Parathyroid adenoma (tissue), 2 donors: ENCODE measurements at regions not wholly inside any gene's neighbourhood (a gene's known extent, or its start where the extent isn't known, plus 50 kb on each side); places are given as distances from the start of the nearest gene placed in this dataset.

Experiments
- H2AFZ ChIP-seq: fragments of 300-600 bp; sonication (generic); one replicate; pipeline ENCODE4 v1.7.0; 2017; ENCODE audit warnings: antibody characterized with exemption, mild to moderate bottlenecking
- H3K27ac ChIP-seq: fragments of 300-600 bp; sonication (generic); one replicate; pipeline ENCODE4 v1.7.0; 2017
- H3K27me3 ChIP-seq: fragments of 300-600 bp; sonication (generic); one replicate; pipeline ENCODE4 v1.7.0; 2017; ENCODE audit warnings: low read length; ENCODE audit not compliant: control insufficient read depth, insufficient read depth
- H3K36me3 ChIP-seq: fragments of 300-600 bp; sonication (generic); one replicate; pipeline ENCODE4 v1.7.0; 2017; ENCODE audit warnings: low read length; ENCODE audit not compliant: control insufficient read depth, insufficient read depth
- H3K4me1 ChIP-seq: fragments of 300-600 bp; sonication (generic); one replicate; pipeline ENCODE4 v1.7.0; 2017; ENCODE audit warnings: control low read depth
- H3K4me2 ChIP-seq: fragments of 300-600 bp; sonication (generic); one replicate; pipeline ENCODE4 v1.7.0; 2017; ENCODE audit warnings: low read length
- H3K4me3 ChIP-seq: fragments of 300-600 bp; sonication (generic); one replicate; pipeline ENCODE4 v1.7.0; 2017; ENCODE audit warnings: low read depth, low read length
- H3K79me2 ChIP-seq: fragments of 300-600 bp; sonication (generic); one replicate; pipeline ENCODE4 v1.7.0; 2017; ENCODE audit warnings: control low read depth
- H3K9ac ChIP-seq: fragments of 300-600 bp; sonication (generic); one replicate; pipeline ENCODE4 v1.7.0; 2017; ENCODE audit warnings: mild to moderate bottlenecking
- H3K9me3 ChIP-seq: fragments of 300-600 bp; sonication (generic); one replicate; pipeline ENCODE4 v1.7.0; 2017; ENCODE audit warnings: low read length; ENCODE audit not compliant: control insufficient read depth
- CTCF ChIP-seq: fragments of 300-600 bp; sonication (generic); IDR thresholded peaks from one replicate; pipeline ENCODE4 v1.7.0; 2017; ENCODE audit warnings: antibody characterized with exemption, mild to moderate bottlenecking
- donor health status: primary hyperparathyroidism.

GRCh38 chr10:8725343-8725742, 670.9 kb downstream of the GATA3 start:
- H3K27me3 ChIP-seq = no peaks in the 10 kb centered on the region
- no peak overlapping the region for H2AFZ ChIP-seq
- H3K4me3 ChIP-seq = no peak overlapping the region
- no peak overlapping the region for H3K27ac ChIP-seq
- no peak for TF ChIP-seq CTCF
- H3K79me2 ChIP-seq = no peaks in the 10 kb centered on the region
- no peak overlapping the region for H3K4me2 ChIP-seq
- H3K9me3 ChIP-seq = no peaks in the 10 kb centered on the region
- no peaks in the 10 kb centered on the region for H3K4me1 ChIP-seq
- H3K9ac ChIP-seq = no peak overlapping the region
- H3K36me3 ChIP-seq = no peaks in the 10 kb centered on the region

- Histone ChIP-seq H3K27me3 (no peaks in the 10 kb centered on the region), H3K36me3 (no peaks in the 10 kb centered on the region), H2AFZ (no peak overlapping the region), H3K9me3 (no peaks in the 10 kb centered on the region), H3K4me3 (no peak overlapping the region), H3K79me2 (no peaks in the 10 kb centered on the region), H3K4me2 (no peak overlapping the region), H3K4me1 (no peaks in the 10 kb centered on the region), H3K9ac (no peak overlapping the region), H3K27ac (no peak overlapping the region)
- no peak for TF ChIP-seq CTCF
Observed at GRCh38 chr10:8726084-8726778, 671.7 kb downstream of the GATA3 start.

GRCh38 chr10:8726779-8727084, 672.2 kb downstream of the GATA3 start:
- no peaks in the 10 kb centered on the region for H3K27me3 ChIP-seq
- H3K9me3 ChIP-seq = no peaks in the 10 kb centered on the region
- no peak overlapping the region for H3K4me2 ChIP-seq
- H3K9ac ChIP-seq = no peak overlapping the region
- H3K79me2 ChIP-seq = no peaks in the 10 kb centered on the region
- no peaks in the 10 kb centered on the region for H3K4me1 ChIP-seq
- no peak overlapping the region for H2AFZ ChIP-seq
- no peak overlapping the region for H3K27ac ChIP-seq
- H3K4me3 ChIP-seq = no peak overlapping the region
- H3K36me3 ChIP-seq = no peaks in the 10 kb centered on the region
- no peak for TF ChIP-seq CTCF

- H3K4me1 ChIP-seq = no peaks in the 10 kb centered on the region
- H3K4me2 ChIP-seq = no peak overlapping the region
- H3K9me3 ChIP-seq = no peaks in the 10 kb centered on the region
- no peaks in the 10 kb centered on the region for H3K79me2 ChIP-seq
- H3K27me3 ChIP-seq = no peaks in the 10 kb centered on the region
- no peak overlapping the region for H3K4me3 ChIP-seq
- TF ChIP-seq CTCF = no peak
- no peaks in the 10 kb centered on the region for H3K36me3 ChIP-seq
- H3K9ac ChIP-seq = no peak overlapping the region
- no peak overlapping the region for H3K27ac ChIP-seq
- no peak overlapping the region for H2AFZ ChIP-seq
Observed at GRCh38 chr10:8731121-8732095, 676.9 kb downstream of the GATA3 start.
